Lower leg skin (tissue), 3 donors: ENCODE measurements at regions not wholly inside any gene's neighbourhood (a gene's known extent, or its start where the extent isn't known, plus 50 kb on each side); places are given as distances from the start of the nearest gene placed in this dataset.

ENCODE experiments used
- POLR2A ChIP-seq, 2 donors: fragments of 450-650 bp; IDR thresholded peaks; one replicate each; pipeline ENCODE4 v1.6.1; 2016 to 2017; ENCODE audit warnings: antibody characterized with exemption in 2 of 2, mild to moderate bottlenecking in 1 of 2, moderate library complexity in 1 of 2
- TF ChIP-seq, protein P1 (sequence below), 3 donors: fragments of 450-650 bp; IDR thresholded peaks; one replicate each; pipeline ENCODE4 v1.5.1; 2016; ENCODE audit warnings: antibody characterized with exemption in 3 of 3, mild to moderate bottlenecking in 3 of 3, moderate library complexity in 2 of 3

DNA sequence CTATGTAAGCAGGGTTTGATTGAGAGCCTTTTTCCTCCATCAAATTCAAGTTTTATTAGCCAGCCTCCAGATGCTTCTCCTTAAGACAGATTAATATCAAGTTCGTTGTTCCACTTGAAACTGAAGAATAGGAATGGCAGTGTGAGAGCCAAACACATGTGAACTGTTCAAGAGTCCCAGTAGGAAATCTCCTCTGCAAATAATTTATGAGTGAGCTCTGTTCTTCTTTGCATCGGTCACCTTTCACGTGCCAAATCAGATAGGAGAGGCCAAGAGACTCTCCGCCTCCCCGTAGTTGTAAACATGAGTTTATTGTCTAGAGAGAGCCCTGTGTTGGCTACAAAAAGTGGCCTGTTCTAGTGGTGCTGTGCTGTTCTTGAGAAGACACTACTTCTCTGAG is 372.1 kb upstream of the NR2F2 start:
- TF ChIP-seq, protein P1, sequence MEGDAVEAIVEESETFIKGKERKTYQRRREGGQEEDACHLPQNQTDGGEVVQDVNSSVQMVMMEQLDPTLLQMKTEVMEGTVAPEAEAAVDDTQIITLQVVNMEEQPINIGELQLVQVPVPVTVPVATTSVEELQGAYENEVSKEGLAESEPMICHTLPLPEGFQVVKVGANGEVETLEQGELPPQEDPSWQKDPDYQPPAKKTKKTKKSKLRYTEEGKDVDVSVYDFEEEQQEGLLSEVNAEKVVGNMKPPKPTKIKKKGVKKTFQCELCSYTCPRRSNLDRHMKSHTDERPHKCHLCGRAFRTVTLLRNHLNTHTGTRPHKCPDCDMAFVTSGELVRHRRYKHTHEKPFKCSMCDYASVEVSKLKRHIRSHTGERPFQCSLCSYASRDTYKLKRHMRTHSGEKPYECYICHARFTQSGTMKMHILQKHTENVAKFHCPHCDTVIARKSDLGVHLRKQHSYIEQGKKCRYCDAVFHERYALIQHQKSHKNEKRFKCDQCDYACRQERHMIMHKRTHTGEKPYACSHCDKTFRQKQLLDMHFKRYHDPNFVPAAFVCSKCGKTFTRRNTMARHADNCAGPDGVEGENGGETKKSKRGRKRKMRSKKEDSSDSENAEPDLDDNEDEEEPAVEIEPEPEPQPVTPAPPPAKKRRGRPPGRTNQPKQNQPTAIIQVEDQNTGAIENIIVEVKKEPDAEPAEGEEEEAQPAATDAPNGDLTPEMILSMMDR (IDR thresholded peaks at IDR 0.05): no peak
- TF ChIP-seq POLR2A (IDR thresholded peaks at IDR 0.05): no peak
